Hematopoietic multipotent progenitor cell treated with erythropoietin and hydrocortisone succinate and interleukin-3 and kit ligand, for 17 days (in vitro differentiated cells): ENCODE measurements at regions not wholly inside any gene's neighbourhood (a gene's known extent, or its start where the extent isn't known, plus 50 kb on each side); places are given as distances from the start of the nearest gene placed in this dataset.
"Not testable (repeated sequence)": the region's sequence is repeated elsewhere in the genome, so short reads cannot be mapped to it uniquely, and the experiment has no call there.

Source experiments
- DNase-seq: peaks from one replicate; pipeline ENCODE4 v3.0.0-alpha.2; 2015; ENCODE audit warnings: low spot score

GRCh38 chr10:3380406-3381050 is 207.9 kb upstream of the PITRM1 start:
- no peak for DNase-seq

- no peak for DNase-seq
Observed at GRCh38 chr10:3376631-3377030, 204.0 kb upstream of the PITRM1 start.

- DNase-seq: no peak
Observed at GRCh38 chr10:3375505-3375904, 202.9 kb upstream of the PITRM1 start.

GRCh38 chr10:3374914-3375313 is 202.3 kb upstream of the PITRM1 start:
- DNase-seq: no peak

- not testable (repeated sequence) for DNase-seq
Observed at GRCh38 chr10:3373374-3374027, 200.9 kb upstream of the PITRM1 start.

GRCh38 chr10:3372281-3372680 is 199.7 kb upstream of the PITRM1 start:
- no peak for DNase-seq

- DNase-seq: not testable (repeated sequence)
Observed at GRCh38 chr10:3371624-3372023, 199.0 kb upstream of the PITRM1 start.

GRCh38 chr10:3366735-3367405 is 194.3 kb upstream of the PITRM1 start:
- no peak for DNase-seq

- no peak for DNase-seq
Observed at GRCh38 chr10:3366043-3366442, 193.5 kb upstream of the PITRM1 start.

GRCh38 chr10:3365630-3366029 is 193.0 kb upstream of the PITRM1 start:
- DNase-seq: no peak

GRCh38 chr10:3364768-3365480 is 192.3 kb upstream of the PITRM1 start:
- DNase-seq: no peak

- DNase-seq: no peak
Observed at GRCh38 chr10:3363311-3364045, 190.9 kb upstream of the PITRM1 start.

- no peak for DNase-seq
Observed at GRCh38 chr10:3362394-3362793, 189.8 kb upstream of the PITRM1 start.

- DNase-seq: no peak
Observed at GRCh38 chr10:3361640-3362039, 189.1 kb upstream of the PITRM1 start.

- DNase-seq: no peak
Observed at GRCh38 chr10:3357737-3358136, 185.2 kb upstream of the PITRM1 start.

GRCh38 chr10:3355536-3355935 is 183.0 kb upstream of the PITRM1 start:
- no peak for DNase-seq

- DNase-seq: no peak
Observed at GRCh38 chr10:3354174-3354900, 181.8 kb upstream of the PITRM1 start.

- no peak for DNase-seq
Observed at GRCh38 chr10:3353235-3353634, 180.7 kb upstream of the PITRM1 start.

- no peak for DNase-seq
Observed at GRCh38 chr10:3350617-3351258, 178.2 kb upstream of the PITRM1 start.

GRCh38 chr10:3350205-3350604 is 177.6 kb upstream of the PITRM1 start:
- DNase-seq: no peak

- no peak for DNase-seq
Observed at GRCh38 chr10:3348564-3348963, 176.0 kb upstream of the PITRM1 start.
